Liver (tissue), 8 donors: ENCODE measurements at regions not wholly inside any gene's neighbourhood (a gene's known extent, or its start where the extent isn't known, plus 50 kb on each side); places are given as distances from the start of the nearest gene placed in this dataset.

Source experiments
- DNase-seq: peaks from one replicate; pipeline ENCODE4 v3.0.0-alpha.2; 2017; ENCODE audit warnings: low spot score
- H3K27ac ChIP-seq, 2 donors: one replicate each; pipeline ENCODE4 v1.7.0; 2013; ENCODE audit warnings: inconsistent platforms in 2 of 2, low read length in 2 of 2, control low read depth in 1 of 2, low read depth in 1 of 2, mild to moderate bottlenecking in 1 of 2
- H3K27me3 ChIP-seq, 4 donors: one replicate each; pipeline versions ENCODE4 v1.6.1 to v1.7.0; 2013; ENCODE audit warnings: low read length in 3 of 4, inconsistent platforms in 1 of 4, mild to moderate bottlenecking in 1 of 4, moderate library complexity in 1 of 4; ENCODE audit not compliant: control insufficient read depth in 4 of 4, insufficient read depth in 4 of 4
- H3K36me3 ChIP-seq, 4 donors: one replicate each; pipeline versions ENCODE4 v1.6.1 to v1.7.0; 2013; ENCODE audit warnings: low read length in 3 of 4, mild to moderate bottlenecking in 3 of 4, low read depth in 1 of 4, moderate library complexity in 1 of 4; ENCODE audit not compliant: control insufficient read depth in 4 of 4, insufficient read depth in 3 of 4
- H3K4me1 ChIP-seq, 4 donors: one replicate each; pipeline versions ENCODE4 v1.6.1 to v1.7.0; 2013; ENCODE audit warnings: low read length in 3 of 4, mild to moderate bottlenecking in 3 of 4, moderate library complexity in 1 of 4; ENCODE audit not compliant: control insufficient read depth in 4 of 4, insufficient read depth in 4 of 4
- H3K4me3 ChIP-seq, 3 donors: one replicate each; pipeline versions ENCODE4 v1.6.1 to v1.7.0; 2013; ENCODE audit warnings: low read length in 3 of 3, control low read depth in 1 of 3, low read depth in 1 of 3, mild to moderate bottlenecking in 1 of 3
- H3K9ac ChIP-seq, 2 donors: one replicate each; pipeline ENCODE4 v1.7.0; 2013; ENCODE audit warnings: low read length in 2 of 2, mild to moderate bottlenecking in 2 of 2, moderate library complexity in 2 of 2, control low read depth in 1 of 2, low read depth in 1 of 2
- H3K9me3 ChIP-seq, 4 donors: one replicate each; pipeline versions ENCODE4 v1.6.1 to v1.7.0; 2013; ENCODE audit warnings: low read length in 3 of 4; ENCODE audit not compliant: control insufficient read depth in 4 of 4
- CTCF ChIP-seq: fragments of 150-350 bp; IDR thresholded peaks from 2 replicates; pipeline ENCODE4 v1.5.1; 2017; ENCODE audit warnings: improper control_type of control experiment, low read depth, low read length; ENCODE audit not compliant: missing input control
- EGR1 ChIP-seq, 2 donors: IDR thresholded peaks; 2 replicates each; pipeline ENCODE4 v1.6.1; 2016 to 2018; ENCODE audit warnings: antibody characterized with exemption in 2 of 2, low read depth in 2 of 2
- FOXA1 ChIP-seq: IDR thresholded peaks from 2 replicates; pipeline ENCODE4 v1.6.1; 2016; ENCODE audit warnings: antibody characterized with exemption
- FOXA2 ChIP-seq: IDR thresholded peaks from 2 replicates; pipeline ENCODE4 v1.6.1; 2016; ENCODE audit warnings: antibody characterized with exemption
- GABPA ChIP-seq, 2 donors: IDR thresholded peaks in 1 of 2; conservative IDR thresholded peaks in 1 of 2; 2 replicates each; pipeline ENCODE4 v1.6.1; 2016; ENCODE audit warnings: antibody characterized with exemption in 2 of 2, mild to moderate bottlenecking in 1 of 2, moderate library complexity in 1 of 2
- HNF4A ChIP-seq, 2 donors: conservative IDR thresholded peaks; 2 replicates each; pipeline ENCODE4 v1.6.1; 2016; ENCODE audit warnings: antibody characterized with exemption in 2 of 2, mild to moderate bottlenecking in 2 of 2
- HNF4G ChIP-seq: IDR thresholded peaks from 2 replicates; pipeline ENCODE4 v1.6.1; 2016; ENCODE audit warnings: antibody characterized with exemption
- JUND ChIP-seq, 2 donors: IDR thresholded peaks; 2 replicates each; pipeline ENCODE4 v1.6.1; 2016; ENCODE audit warnings: antibody characterized with exemption in 2 of 2
- MAX ChIP-seq: IDR thresholded peaks from 2 replicates; pipeline ENCODE4 v1.6.1; 2016; ENCODE audit warnings: antibody characterized with exemption
- NR2F2 ChIP-seq: IDR thresholded peaks from 2 replicates; pipeline ENCODE4 v1.6.1; 2016; ENCODE audit warnings: antibody characterized with exemption
- RAD21 ChIP-seq, 2 donors: IDR thresholded peaks; 2 replicates each; pipeline ENCODE4 v1.6.1; 2016; ENCODE audit warnings: antibody characterized with exemption in 2 of 2, mild to moderate bottlenecking in 2 of 2
- REST ChIP-seq: IDR thresholded peaks from 2 replicates; pipeline ENCODE4 v1.6.1; 2016; ENCODE audit warnings: antibody characterized with exemption, mild to moderate bottlenecking
- RXRA ChIP-seq, 2 donors: IDR thresholded peaks; 2 replicates each; pipeline ENCODE4 v1.6.1; 2017 to 2018; ENCODE audit warnings: antibody characterized with exemption in 2 of 2, mild to moderate bottlenecking in 1 of 2
- TAF1 ChIP-seq: conservative IDR thresholded peaks from 2 replicates; pipeline ENCODE4 v1.6.1; 2016; ENCODE audit warnings: antibody characterized with exemption, mild to moderate bottlenecking
- YY1 ChIP-seq: IDR thresholded peaks from 2 replicates; pipeline ENCODE4 v1.6.1; 2016; ENCODE audit warnings: antibody characterized with exemption, mild to moderate bottlenecking
- ZBTB33 ChIP-seq: IDR thresholded peaks from 2 replicates; pipeline ENCODE4 v1.6.1; 2016; ENCODE audit warnings: antibody characterized with exemption
- WGBS: extraction: QIAGEN DNeasy Blood & Tissue Kit; methylation state at CpG from one replicate; pipeline ENCODE4 v1.1.7; 2013; 5-methylcytosine and 5-hydroxymethylcytosine counted together
- donor health status: healthy.
- donor health status: healthy.
- donor health status: healthy.
- donor health status: healthy.
- donor health status: healthy.

- TF ChIP-seq CTCF (no peak), ZBTB33 (no peak), HNF4A (conservative IDR thresholded peaks at IDR 0.05) (no peak), HNF4G (no peak), FOXA1 (no peak), TAF1 (no peak), MAX (no peak), NR2F2 (no peak), RXRA (IDR thresholded peaks at IDR 0.05) (no peak)
- 81% methylated on average over 3 of the region's 3 CpGs for WGBS
These were observed 450.9 kb upstream of the CNTNAP2 start for GRCh38 chr7:145665499-145666258.

GRCh38 chr7:145655666-145656065, 460.9 kb upstream of the CNTNAP2 start:
- TF ChIP-seq FOXA1 (no peak), RXRA (IDR thresholded peaks at IDR 0.05) (no peak), GABPA (IDR thresholded peaks at IDR 0.05 in 1 of 2, conservative IDR thresholded peaks at IDR 0.05 in 1 of 2) (no peak), JUND (IDR thresholded peaks at IDR 0.05) (no peak), EGR1 (IDR thresholded peaks at IDR 0.05; ENCODE audit: low read depth in 2 of 2) (no peak), FOXA2 (no peak), RAD21 (IDR thresholded peaks at IDR 0.05) (no peak), CTCF (no peak), YY1 (no peak), MAX (no peak), HNF4G (no peak), TAF1 (no peak), REST (no peak)
- H3K9ac ChIP-seq: no peak overlapping the region
- DNase-seq: no peak
- H3K36me3 ChIP-seq: no peaks in the 10 kb centered on the region
- WGBS: 89% methylated on average over 1 of the region's 1 CpG
- no peaks in the 10 kb centered on the region for H3K4me1 ChIP-seq
- no peak overlapping the region for H3K27ac ChIP-seq
- H3K4me3 ChIP-seq: no peak overlapping the region
- H3K27me3 ChIP-seq: no peaks in the 10 kb centered on the region
- H3K9me3 ChIP-seq: no peaks in the 10 kb centered on the region

More at GRCh38 chr7:145665499-145666258, 450.9 kb upstream of the CNTNAP2 start:
- Histone ChIP-seq H3K9ac (no peak overlapping the region), H3K27ac (no peak overlapping the region), H3K36me3 (no peaks in the 10 kb centered on the region), H3K4me3 (no peak overlapping the region), H3K9me3 (no peaks in the 10 kb centered on the region), H3K27me3 (no peaks in the 10 kb centered on the region), H3K4me1 (no peaks in the 10 kb centered on the region)
- DNase-seq: no peak
